GM21576 (cell line): ENCODE measurements at regions not wholly inside any gene's neighbourhood (a gene's known extent, or its start where the extent isn't known, plus 50 kb on each side); places are given as distances from the start of the nearest gene placed in this dataset.

Experiments used
- ATAC-seq: cut with Tn5 transposase; IDR thresholded peaks from one replicate; pipeline ENCODE4 v1.9.1; 2021; ENCODE audit warnings: mild to moderate bottlenecking, moderate library complexity; ENCODE audit not compliant: unreplicated experiment

GRCh38 chr7:41475801-41476459 is 227.0 kb downstream of the INHBA start:
- no peak for ATAC-seq

- ATAC-seq, result no peak
Observed at GRCh38 chr7:41472427-41473125, 230.3 kb downstream of the INHBA start.

- no peak for ATAC-seq
Observed at GRCh38 chr7:41470081-41470480, 232.8 kb downstream of the INHBA start.

GRCh38 chr7:41467596-41467995 is 235.3 kb downstream of the INHBA start:
- ATAC-seq, result no peak

- ATAC-seq, result no peak
Observed at GRCh38 chr7:41466760-41467384, 236.0 kb downstream of the INHBA start.

- ATAC-seq, result no peak
Observed at GRCh38 chr7:41465571-41465970, 237.3 kb downstream of the INHBA start.

GRCh38 chr7:41463770-41464470 is 239.0 kb downstream of the INHBA start:
- no peak for ATAC-seq

GRCh38 chr7:41459623-41460261 is 243.1 kb downstream of the INHBA start:
- ATAC-seq, result no peak

GRCh38 chr7:41459183-41459582 is 243.7 kb downstream of the INHBA start:
- no peak for ATAC-seq

- ATAC-seq, result no peak
Observed at GRCh38 chr7:41457832-41458437, 245.0 kb downstream of the INHBA start.

- no peak for ATAC-seq
Observed at GRCh38 chr7:41451826-41452225, 251.1 kb downstream of the INHBA start.

GRCh38 chr7:41449694-41450093 is 253.2 kb downstream of the INHBA start:
- ATAC-seq, result no peak

GRCh38 chr7:41449286-41449685 is 253.6 kb downstream of the INHBA start:
- ATAC-seq, result no peak

GRCh38 chr7:41448104-41448503 is 254.8 kb downstream of the INHBA start:
- ATAC-seq, result no peak

GRCh38 chr7:41447450-41448042 is 255.3 kb downstream of the INHBA start:
- no peak for ATAC-seq

- no peak for ATAC-seq
Observed at GRCh38 chr7:41446606-41447449, 256.1 kb downstream of the INHBA start.

GRCh38 chr7:41445946-41446345 is 256.9 kb downstream of the INHBA start:
- no peak for ATAC-seq

- no peak for ATAC-seq
Observed at GRCh38 chr7:41445432-41445831, 257.5 kb downstream of the INHBA start.

- ATAC-seq, result no peak
Observed at GRCh38 chr7:41439515-41439879, 263.4 kb downstream of the INHBA start.
